Breast epithelium (tissue), 3 donors: ENCODE measurements at regions not wholly inside any gene's neighbourhood (a gene's known extent, or its start where the extent isn't known, plus 50 kb on each side); places are given as distances from the start of the nearest gene placed in this dataset.

Source experiments
- POLR2A ChIP-seq: fragments of 450-650 bp; IDR thresholded peaks from one replicate; pipeline ENCODE4 v1.6.1; 2016; ENCODE audit warnings: antibody characterized with exemption, mild to moderate bottlenecking, moderate library complexity
- POLR2AphosphoS5 ChIP-seq, 3 donors: sonication (generic); formaldehyde crosslinking; IDR thresholded peaks; one replicate each; pipeline ENCODE4 v1.6.1; 2017; ENCODE audit warnings: antibody characterized with exemption in 3 of 3
- TF ChIP-seq, protein P1 (sequence below), 3 donors: fragments of 450-650 bp; IDR thresholded peaks; one replicate each; pipeline ENCODE4 v1.5.1; 2016 to 2017; ENCODE audit warnings: antibody characterized with exemption in 3 of 3, mild to moderate bottlenecking in 3 of 3, moderate library complexity in 3 of 3

- TF ChIP-seq, protein P1, sequence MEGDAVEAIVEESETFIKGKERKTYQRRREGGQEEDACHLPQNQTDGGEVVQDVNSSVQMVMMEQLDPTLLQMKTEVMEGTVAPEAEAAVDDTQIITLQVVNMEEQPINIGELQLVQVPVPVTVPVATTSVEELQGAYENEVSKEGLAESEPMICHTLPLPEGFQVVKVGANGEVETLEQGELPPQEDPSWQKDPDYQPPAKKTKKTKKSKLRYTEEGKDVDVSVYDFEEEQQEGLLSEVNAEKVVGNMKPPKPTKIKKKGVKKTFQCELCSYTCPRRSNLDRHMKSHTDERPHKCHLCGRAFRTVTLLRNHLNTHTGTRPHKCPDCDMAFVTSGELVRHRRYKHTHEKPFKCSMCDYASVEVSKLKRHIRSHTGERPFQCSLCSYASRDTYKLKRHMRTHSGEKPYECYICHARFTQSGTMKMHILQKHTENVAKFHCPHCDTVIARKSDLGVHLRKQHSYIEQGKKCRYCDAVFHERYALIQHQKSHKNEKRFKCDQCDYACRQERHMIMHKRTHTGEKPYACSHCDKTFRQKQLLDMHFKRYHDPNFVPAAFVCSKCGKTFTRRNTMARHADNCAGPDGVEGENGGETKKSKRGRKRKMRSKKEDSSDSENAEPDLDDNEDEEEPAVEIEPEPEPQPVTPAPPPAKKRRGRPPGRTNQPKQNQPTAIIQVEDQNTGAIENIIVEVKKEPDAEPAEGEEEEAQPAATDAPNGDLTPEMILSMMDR (IDR thresholded peaks at IDR 0.05), result no peak
- TF ChIP-seq POLR2A (no peak), POLR2AphosphoS5 (IDR thresholded peaks at IDR 0.05) (no peak)
Measured at GRCh38 chr7:46569133-46569465, 648.0 kb upstream of the IGFBP3 start.
